GM19240 (cell line): ENCODE measurements at regions not wholly inside any gene's neighbourhood (a gene's known extent, or its start where the extent isn't known, plus 50 kb on each side); places are given as distances from the start of the nearest gene placed in this dataset.

Source experiments
- DNase-seq: peaks from one replicate; pipeline ENCODE4 v3.0.0; 2011; ENCODE audit warnings: low spot score; ENCODE audit not compliant: insufficient read length

- no peak for DNase-seq
Observed at GRCh38 chr1:219279017-219279770, 105.5 kb downstream of the LYPLAL1 start.

DNA sequence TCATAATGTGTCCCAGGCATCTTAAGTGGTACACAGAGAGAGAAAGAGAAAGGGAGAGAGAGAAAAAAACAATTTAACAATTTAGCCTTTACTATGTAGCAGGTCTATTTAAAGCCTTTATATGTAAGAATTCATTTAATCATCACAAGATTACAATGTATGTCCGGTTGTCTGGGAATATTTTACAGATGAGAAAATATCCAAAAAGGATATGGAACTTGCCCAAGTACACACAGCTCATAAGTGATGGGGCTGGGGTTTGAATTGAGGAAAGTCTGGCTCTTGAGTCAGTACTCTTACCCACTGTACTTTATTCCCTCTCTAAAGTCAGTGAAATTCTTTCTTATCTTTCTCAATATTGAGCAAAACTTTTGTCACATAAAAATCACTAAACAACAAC lies 104.6 kb downstream of the LYPLAL1 start:
- no peak for DNase-seq

DNA sequence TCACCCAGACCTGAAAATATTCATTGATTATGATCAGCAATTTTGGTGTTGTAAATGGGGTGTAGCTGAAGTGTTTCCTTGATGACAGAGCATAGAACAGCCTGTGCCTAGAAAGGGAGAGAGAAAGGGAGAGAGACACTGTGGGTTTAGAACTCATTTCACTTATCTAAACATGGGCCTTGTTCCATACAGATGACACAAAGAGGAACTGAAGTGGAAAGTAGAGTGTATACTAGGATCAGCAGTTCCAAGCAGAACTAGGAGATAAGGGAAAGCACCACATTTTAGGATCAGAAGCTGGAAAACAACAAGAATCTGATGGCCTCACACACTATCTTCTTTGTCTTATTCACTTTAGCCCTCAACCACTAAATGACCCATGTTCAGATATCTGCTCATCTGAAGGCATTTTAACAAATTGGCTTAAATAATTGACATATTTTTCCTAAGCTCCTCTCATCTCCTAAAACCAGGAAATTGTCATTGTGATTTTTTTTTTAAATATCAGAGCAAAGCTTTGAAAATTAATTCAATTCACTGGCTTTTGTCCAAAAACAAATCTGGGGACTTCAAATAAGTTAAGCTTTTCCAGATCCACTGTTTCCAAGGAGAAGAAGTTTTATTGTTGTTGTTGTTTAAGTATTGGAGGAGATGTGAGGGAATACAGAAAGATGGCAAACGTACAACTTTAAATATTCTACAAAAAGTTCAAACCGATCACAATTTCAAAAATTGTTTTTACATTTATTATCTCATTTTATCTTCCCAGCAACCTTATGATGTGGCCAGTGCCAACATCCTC lies 103.8 kb downstream of the LYPLAL1 start:
- DNase-seq = no peak

GRCh38 chr1:219276049-219276738 lies 102.5 kb downstream of the LYPLAL1 start:
- DNase-seq = no peak

- no peak for DNase-seq
Observed at GRCh38 chr1:219273088-219273686, 99.5 kb downstream of the LYPLAL1 start.

DNA sequence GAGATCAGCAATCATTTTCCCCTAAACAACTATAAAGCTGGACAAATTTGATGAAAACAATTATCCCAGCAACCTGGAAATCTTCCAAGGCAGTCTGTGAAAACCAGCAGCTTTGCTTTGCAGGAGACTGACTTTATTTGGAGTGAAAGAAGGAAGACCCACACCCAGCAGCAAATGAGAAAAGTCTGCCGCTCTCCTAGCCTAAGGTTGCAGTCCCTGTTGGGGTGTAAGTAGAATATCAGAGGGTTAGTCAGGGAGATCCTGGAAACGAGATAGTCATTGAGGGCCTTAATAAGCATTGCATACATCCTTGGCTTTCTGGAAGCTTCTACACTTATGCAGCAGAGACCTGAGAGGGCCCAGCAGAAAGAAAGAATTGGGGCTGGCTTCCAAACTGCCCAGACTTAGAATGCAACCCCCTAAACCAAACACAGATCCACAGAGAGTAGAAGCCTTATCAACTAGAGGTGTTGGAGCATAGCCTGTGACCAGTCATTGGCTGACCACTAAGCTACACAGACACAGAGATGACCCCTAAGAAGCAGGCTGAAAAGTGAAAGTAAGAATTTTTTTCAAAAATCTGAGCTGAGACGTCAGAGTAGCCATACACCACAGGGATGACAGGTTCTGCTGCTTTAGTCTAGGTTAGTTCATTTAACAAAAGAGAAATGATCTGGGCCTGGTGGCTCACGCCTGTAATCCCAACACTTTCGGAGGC lies 98.3 kb downstream of the LYPLAL1 start:
- no peak for DNase-seq

GRCh38 chr1:219269171-219269570 lies 95.5 kb downstream of the LYPLAL1 start:
- no peak for DNase-seq

DNA sequence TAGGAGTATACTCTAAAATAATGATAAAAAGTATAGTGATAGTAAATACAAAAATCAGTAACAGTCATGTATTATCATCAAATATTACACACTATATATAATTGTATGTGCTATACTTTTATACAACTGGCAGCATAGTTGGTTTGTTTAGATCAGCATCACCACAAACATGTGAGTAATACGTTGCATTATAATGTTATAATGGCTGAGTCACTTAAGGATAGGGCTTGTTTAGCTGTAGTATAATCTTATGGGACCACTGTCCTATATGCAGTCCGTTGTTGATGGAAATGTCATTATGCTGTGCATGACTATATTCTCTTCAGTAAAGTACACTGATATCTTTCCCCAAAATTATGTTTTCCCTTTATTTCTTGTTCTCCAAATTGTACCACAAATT lies 92.8 kb downstream of the LYPLAL1 start:
- DNase-seq = no peak

DNA sequence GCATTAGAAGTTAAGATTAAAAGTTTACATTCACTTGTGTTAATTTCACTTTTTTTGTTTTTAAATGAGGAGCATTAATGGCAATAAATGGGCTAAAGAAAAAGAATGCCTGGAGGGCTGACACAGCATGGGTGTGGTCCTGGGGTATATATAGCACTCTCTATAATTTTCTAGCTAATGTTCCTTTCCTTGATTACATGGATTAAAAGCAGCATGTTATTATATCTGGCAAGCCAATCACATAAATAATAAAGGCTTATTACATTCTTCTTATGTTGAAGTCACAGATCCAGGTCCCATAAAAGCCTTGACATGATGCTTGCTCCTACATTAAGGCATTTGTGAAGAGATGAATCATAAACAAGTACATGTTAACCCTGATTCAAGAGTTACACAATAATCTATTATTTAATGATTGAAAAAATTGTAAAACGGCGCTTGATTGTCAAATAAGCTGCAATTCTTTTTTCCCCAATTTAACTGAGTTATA lies 91.4 kb downstream of the LYPLAL1 start:
- DNase-seq = no peak

- no peak for DNase-seq
Observed at GRCh38 chr1:219264561-219264960, 90.9 kb downstream of the LYPLAL1 start.
